NOMO-1 treated with dmso at 0.1 percent for 144 hours (cell line): ENCODE measurements at regions not wholly inside any gene's neighbourhood (a gene's known extent, or its start where the extent isn't known, plus 50 kb on each side); places are given as distances from the start of the nearest gene placed in this dataset.

Experiments used
- DNase-seq: peaks from one replicate; lab custom pipeline; 2025; ENCODE audit not compliant: unreplicated experiment; lab: John Stamatoyannopoulos, UW

GRCh38 chr9:87148331-87149104 is 201.2 kb upstream of the GAS1 start:
- peak; percentile 10 for DNase-seq

GRCh38 chr9:87149799-87150198 is 202.5 kb upstream of the GAS1 start:
- no peak for DNase-seq

- no peak for DNase-seq
Measured at GRCh38 chr9:87152256-87152655, 204.9 kb upstream of the GAS1 start.

- DNase-seq: no peak
Measured at GRCh38 chr9:87156247-87156646, 208.9 kb upstream of the GAS1 start.

- no peak for DNase-seq
Measured at GRCh38 chr9:87157366-87158031, 210.2 kb upstream of the GAS1 start.

GRCh38 chr9:87158765-87159164 is 211.5 kb upstream of the GAS1 start:
- DNase-seq: no peak

GRCh38 chr9:87160148-87161102 is 213.1 kb upstream of the GAS1 start:
- DNase-seq: no peak

- no peak for DNase-seq
Measured at GRCh38 chr9:87167161-87167560, 219.9 kb upstream of the GAS1 start.

- DNase-seq: no peak
Measured at GRCh38 chr9:87167582-87167981, 220.3 kb upstream of the GAS1 start.

- DNase-seq: no peak
Measured at GRCh38 chr9:87178302-87178701, 231.0 kb upstream of the GAS1 start.

- DNase-seq: no peak
Measured at GRCh38 chr9:87179553-87180340, 232.4 kb upstream of the GAS1 start.

- DNase-seq: no peak
Measured at GRCh38 chr9:87180361-87180760, 233.1 kb upstream of the GAS1 start.

GRCh38 chr9:87180841-87181240 is 233.5 kb upstream of the GAS1 start:
- no peak for DNase-seq

GRCh38 chr9:87181670-87182069 is 234.4 kb upstream of the GAS1 start:
- no peak for DNase-seq

GRCh38 chr9:87184956-87185642 is 237.8 kb upstream of the GAS1 start:
- DNase-seq: no peak

- DNase-seq: no peak
Measured at GRCh38 chr9:87187656-87188055, 240.3 kb upstream of the GAS1 start.

GRCh38 chr9:87189006-87189405 is 241.7 kb upstream of the GAS1 start:
- no peak for DNase-seq

GRCh38 chr9:87193151-87193550 is 245.8 kb upstream of the GAS1 start:
- no peak for DNase-seq

- no peak for DNase-seq
Measured at GRCh38 chr9:87193925-87194868, 246.9 kb upstream of the GAS1 start.
